ENCODE measurements at regions not wholly inside any gene's neighbourhood (a gene's known extent, or its start where the extent isn't known, plus 50 kb on each side); places are given as distances from the start of the nearest gene placed in this dataset.
"Not testable (repeated sequence)": the region's sequence is repeated elsewhere in the genome, so short reads cannot be mapped to it uniquely, and the experiment has no call there.

GRCh38 chr13:69180034-69180433 lies 927.6 kb upstream of the ATXN8OS start:
- DNase-seq (no peak), ATAC-seq (no peak)
- intact Hi-C loops (cut with micrococcal nuclease): no loop called here

- intact Hi-C loops (cut with micrococcal nuclease): no loop called here
- DNase-seq: no peak
- no peak for ATAC-seq
Measured at GRCh38 chr13:69178000-69178399, 929.6 kb upstream of the ATXN8OS start.

GRCh38 chr13:69168436-69168835 lies 939.2 kb upstream of the ATXN8OS start:
- intact Hi-C loops (cut with micrococcal nuclease): no loop called here
- DNase-seq (no peak), ATAC-seq (no peak)

- DNase-seq (no peak), ATAC-seq (no peak)
- intact Hi-C loops (cut with micrococcal nuclease): no loop called here
Measured at GRCh38 chr13:69155136-69155535, 952.5 kb upstream of the ATXN8OS start.

- ATAC-seq: no peak
- DNase-seq: no peak
- intact Hi-C loops (cut with micrococcal nuclease): no loop called here
Measured at GRCh38 chr13:69142101-69142500, 965.5 kb upstream of the ATXN8OS start.

GRCh38 chr13:69124996-69125395 lies 982.6 kb upstream of the ATXN8OS start:
- ATAC-seq (no peak), DNase-seq (no peak)
- intact Hi-C loops (cut with micrococcal nuclease): no loop called here

GRCh38 chr13:69109891-69110525 lies 997.6 kb upstream of the ATXN8OS start:
- DNase-seq: no peak
- no peak for ATAC-seq
- intact Hi-C loops (cut with micrococcal nuclease): no loop called here

- ATAC-seq: no peak
- DNase-seq: no peak
- intact Hi-C loops (cut with micrococcal nuclease): no loop called here
Measured at GRCh38 chr13:69108486-69108885, 999.1 kb upstream of the ATXN8OS start.

DNA sequence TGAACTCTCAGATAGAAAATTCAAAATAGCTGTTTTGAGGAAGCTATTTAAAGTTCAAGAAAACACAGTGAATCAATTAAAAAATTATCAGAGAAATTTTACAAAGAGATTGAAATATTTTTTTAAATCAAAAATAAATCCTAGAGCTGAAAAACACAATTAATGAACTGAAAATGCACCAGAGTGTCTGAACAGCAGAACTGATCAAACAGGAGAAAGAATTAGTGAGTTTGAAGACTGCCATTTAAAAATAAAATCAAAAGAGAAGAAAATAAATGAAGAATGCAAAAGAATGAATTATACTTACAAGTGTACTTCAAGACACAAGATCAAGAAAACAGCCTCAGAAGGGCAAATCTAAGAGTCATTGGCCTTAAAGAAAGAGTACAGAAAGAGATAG lies 1000.2 kb upstream of the ATXN8OS start:
- intact Hi-C loops (cut with micrococcal nuclease): no loop called here
- ATAC-seq: no peak
- DNase-seq: no peak

- DNase-seq: no peak
- no peak for ATAC-seq
- intact Hi-C loops (cut with micrococcal nuclease): no loop called here
Measured at GRCh38 chr13:69101841-69102240, 1005.8 kb upstream of the ATXN8OS start.

- intact Hi-C loops (cut with micrococcal nuclease): no loop called here
- ATAC-seq (no peak), DNase-seq (no peak)
Measured at GRCh38 chr13:69094485-69094884, 1013.1 kb upstream of the ATXN8OS start.

- ATAC-seq (no peak), DNase-seq (no peak)
- intact Hi-C loops (cut with micrococcal nuclease): no loop called here
Measured at GRCh38 chr13:69092615-69093322, 1014.9 kb upstream of the ATXN8OS start.

GRCh38 chr13:69077267-69077666 lies 1030.4 kb upstream of the ATXN8OS start:
- intact Hi-C loops (cut with micrococcal nuclease): no loop called here
- no peak for ATAC-seq
- DNase-seq: no peak

DNA sequence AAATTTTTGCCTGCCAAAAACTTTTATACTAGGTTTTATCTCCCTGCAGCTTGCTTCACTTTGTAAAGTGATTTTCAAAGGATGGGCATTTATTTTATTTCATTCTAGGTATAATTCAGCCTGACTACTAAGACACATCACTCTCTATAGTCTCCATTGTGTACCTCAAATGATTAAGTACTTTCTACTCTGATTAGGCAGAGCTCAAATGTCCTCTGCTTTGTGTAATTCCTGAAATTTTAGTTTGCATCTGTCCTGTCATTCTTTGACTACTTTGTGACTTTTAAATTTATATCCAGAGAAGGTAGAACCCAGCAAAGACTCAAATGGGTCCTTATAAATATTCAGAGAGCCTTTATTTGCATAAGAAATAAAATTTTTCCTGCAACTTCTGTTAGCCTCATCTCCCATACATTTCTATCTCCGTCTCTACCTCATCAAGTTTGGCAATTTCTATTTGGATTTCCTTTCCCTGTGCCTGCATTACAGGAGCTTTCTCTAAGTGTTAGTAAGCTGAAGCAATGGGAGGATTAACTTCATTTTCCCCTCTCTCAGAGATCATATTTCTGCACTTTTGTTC lies 1038.0 kb upstream of the ATXN8OS start:
- intact Hi-C loops (cut with micrococcal nuclease): no loop called here
- no peak for DNase-seq
- ATAC-seq: no peak

GRCh38 chr13:69050696-69051095 lies 1056.9 kb upstream of the ATXN8OS start:
- intact Hi-C loops (cut with micrococcal nuclease): no loop called here
- no peak for ATAC-seq

DNA sequence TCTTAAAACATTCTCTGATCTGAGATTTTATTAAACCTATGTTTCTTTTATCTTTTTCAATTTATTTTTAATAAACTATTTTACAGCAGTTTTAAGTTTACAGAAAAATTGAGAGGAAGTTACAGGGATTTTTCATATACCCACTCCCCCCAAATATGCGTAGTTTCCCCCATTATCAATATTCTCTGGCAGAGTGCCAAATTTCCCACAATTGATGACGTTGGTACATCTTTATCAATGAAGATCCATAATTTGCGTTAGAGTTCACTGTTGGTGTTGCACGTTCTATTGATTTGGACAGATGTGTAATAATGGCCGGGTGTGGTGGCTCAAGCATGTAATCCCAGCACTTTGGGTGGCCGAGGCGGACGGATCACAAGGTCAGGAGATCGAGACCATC lies 1063.0 kb upstream of the ATXN8OS start:
- ATAC-seq: no peak
- intact Hi-C loops (cut with micrococcal nuclease): no loop called here
- DNase-seq: no peak

More at GRCh38 chr13:69050696-69051095, 1056.9 kb upstream of the ATXN8OS start:
- no peak for DNase-seq

DNA sequence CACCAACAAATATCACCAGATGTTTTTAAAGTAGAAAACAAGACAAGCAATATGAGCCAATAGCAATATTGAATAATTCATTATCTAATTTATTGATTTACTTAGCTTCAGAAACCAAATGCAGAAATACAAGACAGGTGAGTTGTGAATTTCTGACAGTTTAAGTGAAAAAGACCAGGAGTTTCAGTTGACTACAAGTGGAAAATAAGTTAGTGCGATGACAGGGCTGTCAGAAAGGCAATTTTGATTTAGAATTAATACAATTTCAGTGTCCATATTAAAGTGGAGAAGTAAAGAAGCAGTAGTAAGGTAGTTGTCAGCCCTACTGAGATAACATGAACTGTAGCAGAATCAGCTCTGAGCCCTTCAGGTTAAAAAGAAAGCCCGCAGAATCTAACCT lies 1066.7 kb upstream of the ATXN8OS start:
- intact Hi-C loops (cut with micrococcal nuclease): no loop called here
- ATAC-seq (no peak), DNase-seq (no peak)

GRCh38 chr13:69035771-69036170 lies 1071.9 kb upstream of the ATXN8OS start:
- DNase-seq (no peak), ATAC-seq (no peak)
- intact Hi-C loops (cut with micrococcal nuclease): no loop called here

DNA sequence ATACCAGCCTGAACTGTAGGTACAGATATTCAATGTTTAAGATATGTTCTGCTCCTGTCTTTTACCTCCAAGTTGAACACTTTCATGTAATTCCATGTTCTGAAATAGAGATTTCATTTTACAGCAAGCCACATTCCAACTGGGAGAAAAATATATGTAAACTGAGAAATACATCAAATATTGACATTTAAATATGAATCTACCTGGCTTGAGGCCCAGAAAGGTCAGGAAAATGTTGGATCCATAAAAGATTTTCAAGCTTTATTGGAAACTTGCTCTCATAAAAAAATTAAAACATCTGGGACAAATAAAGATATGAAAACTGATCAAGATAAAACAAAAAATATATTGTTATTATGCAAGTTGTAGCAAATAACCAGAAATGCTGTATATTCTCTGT lies 1078.7 kb upstream of the ATXN8OS start:
- DNase-seq (no peak), ATAC-seq (no peak)
- intact Hi-C loops (cut with micrococcal nuclease): no loop called here

DNA sequence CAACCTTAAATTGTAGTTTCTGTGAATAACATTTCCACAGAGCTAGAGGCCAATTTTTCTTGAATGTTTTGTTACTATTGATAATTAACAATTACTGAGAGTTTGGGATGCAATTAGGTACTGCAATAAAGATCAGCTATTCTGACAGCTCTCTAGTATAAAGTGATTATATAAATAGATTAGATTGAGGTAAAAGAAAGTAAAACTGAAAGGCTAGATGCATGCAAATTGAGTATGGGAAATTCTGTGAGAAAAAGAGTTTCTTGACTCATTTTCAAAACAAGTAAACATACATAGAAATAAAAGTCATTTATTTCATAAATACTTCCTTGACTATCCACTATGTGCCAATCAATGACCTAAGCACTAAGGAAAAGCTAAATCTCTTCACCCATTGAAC lies 1087.5 kb upstream of the ATXN8OS start:
- DNase-seq (no peak), ATAC-seq (no peak)
- intact Hi-C loops (cut with micrococcal nuclease): no loop called here

- intact Hi-C loops (cut with micrococcal nuclease); ATAC-seq; DNase-seq: not testable (repeated sequence)
Measured at GRCh38 chr13:69018173-69018572, 1089.5 kb upstream of the ATXN8OS start.

Data from left ventricle myocardium superior (tissue), 1 donor.